GM12878 (cell line): ENCODE measurements at regions not wholly inside any gene's neighbourhood (a gene's known extent, or its start where the extent isn't known, plus 50 kb on each side); places are given as distances from the start of the nearest gene placed in this dataset.

ENCODE experiments used
- BHLHE40 ChIP-seq, 2 experiments: fragments of 450-650 bp in 1 of 2; IDR thresholded peaks; 2 replicates each; pipeline ENCODE4 v1.6.1; 2011 to 2017; ENCODE audit warnings: low read depth in 2 of 2, borderline replicate concordance in 1 of 2, improper control_type of control experiment in 1 of 2, low read length in 1 of 2, mild to moderate bottlenecking in 1 of 2
- CHD4 ChIP-seq: fragments of 200-600 bp; sonication (generic); IDR thresholded peaks from 2 replicates; pipeline ENCODE4 v1.6.1; 2016; ENCODE audit warnings: mild to moderate bottlenecking
- CTCF ChIP-seq, 3 experiments: IDR thresholded peaks in 2 of 3; conservative IDR thresholded peaks in 1 of 3; 2 replicates each; pipeline ENCODE4 v1.5.1; 2011; ENCODE audit warnings: low read depth in 3 of 3, low read length in 3 of 3, mild to moderate bottlenecking in 3 of 3, control low read depth in 2 of 3, moderate library complexity in 2 of 3, inconsistent platforms in 1 of 3, mixed read lengths in 1 of 3; ENCODE audit not compliant: control insufficient read depth in 2 of 3, insufficient read depth in 1 of 3; ENCODE audit errors: extremely low read depth in 1 of 3
- GATAD2B ChIP-seq: fragments of 450-650 bp; conservative IDR thresholded peaks from 2 replicates; pipeline ENCODE4 v1.6.1; 2017; ENCODE audit warnings: low read depth, mild to moderate bottlenecking, moderate library complexity
- MTA3 ChIP-seq: IDR thresholded peaks from 2 replicates; pipeline ENCODE4 v1.6.1; 2012; ENCODE audit warnings: low read length, inconsistent platforms, borderline replicate concordance
- RAD21 ChIP-seq: IDR thresholded peaks from 2 replicates; pipeline ENCODE4 v1.6.1; 2011; ENCODE audit warnings: mild to moderate bottlenecking, low read depth, low read length, moderate library complexity; ENCODE audit not compliant: insufficient read depth
- RBBP5 ChIP-seq: fragments of 200-600 bp; sonication (generic); conservative IDR thresholded peaks from 2 replicates; pipeline ENCODE4 v1.6.1; 2016
- USF2 ChIP-seq: IDR thresholded peaks from 2 replicates; pipeline ENCODE4 v1.6.1; 2011; ENCODE audit warnings: low read depth, low read length, improper control_type of control experiment, borderline replicate concordance
- TF ChIP-seq, protein P1 (sequence below): fragments of 450-650 bp; IDR thresholded peaks from 2 replicates; pipeline ENCODE4 v1.6.1; 2017; ENCODE audit warnings: mild to moderate bottlenecking
- TF ChIP-seq, protein P2 (sequence below): IDR thresholded peaks from 2 replicates; pipeline ENCODE4 v1.6.1; 2012; ENCODE audit warnings: low read length, inconsistent platforms
- TF ChIP-seq, protein P3 (sequence below): fragments of 150-350 bp; IDR thresholded peaks from 2 replicates; pipeline ENCODE4 v1.6.1; 2014; ENCODE audit warnings: mild to moderate bottlenecking, low read depth, low read length
- TF ChIP-seq, protein P4 (sequence below): IDR thresholded peaks from 2 replicates; pipeline ENCODE4 v1.6.1; 2011; ENCODE audit warnings: mild to moderate bottlenecking, low read depth, low read length, moderate library complexity; ENCODE audit not compliant: insufficient replicate concordance

GRCh38 chr4:122034619-122035018, 82.8 kb upstream of the TRPC3 start:
- TF ChIP-seq RBBP5 (no peak), RAD21 (no peak), CTCF (IDR thresholded peaks at IDR 0.05 in 2 of 3, conservative IDR thresholded peaks at IDR 0.05 in 1 of 3; ENCODE audit: control insufficient read depth in 2 of 3, extremely low read depth in 1 of 3, insufficient read depth in 1 of 3, low read depth in 3 of 3, low read length in 3 of 3) (no peak), CHD4 (no peak), BHLHE40 (IDR thresholded peaks at IDR 0.05; ENCODE audit: borderline replicate concordance in 1 of 2, low read depth in 2 of 2, low read length in 1 of 2) (no peak), USF2 (no peak), GATAD2B (no peak), MTA3 (no peak)
- TF ChIP-seq, protein P1, sequence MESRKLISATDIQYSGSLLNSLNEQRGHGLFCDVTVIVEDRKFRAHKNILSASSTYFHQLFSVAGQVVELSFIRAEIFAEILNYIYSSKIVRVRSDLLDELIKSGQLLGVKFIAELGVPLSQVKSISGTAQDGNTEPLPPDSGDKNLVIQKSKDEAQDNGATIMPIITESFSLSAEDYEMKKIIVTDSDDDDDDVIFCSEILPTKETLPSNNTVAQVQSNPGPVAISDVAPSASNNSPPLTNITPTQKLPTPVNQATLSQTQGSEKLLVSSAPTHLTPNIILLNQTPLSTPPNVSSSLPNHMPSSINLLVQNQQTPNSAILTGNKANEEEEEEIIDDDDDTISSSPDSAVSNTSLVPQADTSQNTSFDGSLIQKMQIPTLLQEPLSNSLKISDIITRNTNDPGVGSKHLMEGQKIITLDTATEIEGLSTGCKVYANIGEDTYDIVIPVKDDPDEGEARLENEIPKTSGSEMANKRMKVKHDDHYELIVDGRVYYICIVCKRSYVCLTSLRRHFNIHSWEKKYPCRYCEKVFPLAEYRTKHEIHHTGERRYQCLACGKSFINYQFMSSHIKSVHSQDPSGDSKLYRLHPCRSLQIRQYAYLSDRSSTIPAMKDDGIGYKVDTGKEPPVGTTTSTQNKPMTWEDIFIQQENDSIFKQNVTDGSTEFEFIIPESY = no peak
- TF ChIP-seq, protein P2, sequence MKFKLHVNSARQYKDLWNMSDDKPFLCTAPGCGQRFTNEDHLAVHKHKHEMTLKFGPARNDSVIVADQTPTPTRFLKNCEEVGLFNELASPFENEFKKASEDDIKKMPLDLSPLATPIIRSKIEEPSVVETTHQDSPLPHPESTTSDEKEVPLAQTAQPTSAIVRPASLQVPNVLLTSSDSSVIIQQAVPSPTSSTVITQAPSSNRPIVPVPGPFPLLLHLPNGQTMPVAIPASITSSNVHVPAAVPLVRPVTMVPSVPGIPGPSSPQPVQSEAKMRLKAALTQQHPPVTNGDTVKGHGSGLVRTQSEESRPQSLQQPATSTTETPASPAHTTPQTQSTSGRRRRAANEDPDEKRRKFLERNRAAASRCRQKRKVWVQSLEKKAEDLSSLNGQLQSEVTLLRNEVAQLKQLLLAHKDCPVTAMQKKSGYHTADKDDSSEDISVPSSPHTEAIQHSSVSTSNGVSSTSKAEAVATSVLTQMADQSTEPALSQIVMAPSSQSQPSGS = no peak
- TF ChIP-seq, protein P3, sequence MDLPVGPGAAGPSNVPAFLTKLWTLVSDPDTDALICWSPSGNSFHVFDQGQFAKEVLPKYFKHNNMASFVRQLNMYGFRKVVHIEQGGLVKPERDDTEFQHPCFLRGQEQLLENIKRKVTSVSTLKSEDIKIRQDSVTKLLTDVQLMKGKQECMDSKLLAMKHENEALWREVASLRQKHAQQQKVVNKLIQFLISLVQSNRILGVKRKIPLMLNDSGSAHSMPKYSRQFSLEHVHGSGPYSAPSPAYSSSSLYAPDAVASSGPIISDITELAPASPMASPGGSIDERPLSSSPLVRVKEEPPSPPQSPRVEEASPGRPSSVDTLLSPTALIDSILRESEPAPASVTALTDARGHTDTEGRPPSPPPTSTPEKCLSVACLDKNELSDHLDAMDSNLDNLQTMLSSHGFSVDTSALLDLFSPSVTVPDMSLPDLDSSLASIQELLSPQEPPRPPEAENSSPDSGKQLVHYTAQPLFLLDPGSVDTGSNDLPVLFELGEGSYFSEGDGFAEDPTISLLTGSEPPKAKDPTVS = no peak
- TF ChIP-seq, protein P4, sequence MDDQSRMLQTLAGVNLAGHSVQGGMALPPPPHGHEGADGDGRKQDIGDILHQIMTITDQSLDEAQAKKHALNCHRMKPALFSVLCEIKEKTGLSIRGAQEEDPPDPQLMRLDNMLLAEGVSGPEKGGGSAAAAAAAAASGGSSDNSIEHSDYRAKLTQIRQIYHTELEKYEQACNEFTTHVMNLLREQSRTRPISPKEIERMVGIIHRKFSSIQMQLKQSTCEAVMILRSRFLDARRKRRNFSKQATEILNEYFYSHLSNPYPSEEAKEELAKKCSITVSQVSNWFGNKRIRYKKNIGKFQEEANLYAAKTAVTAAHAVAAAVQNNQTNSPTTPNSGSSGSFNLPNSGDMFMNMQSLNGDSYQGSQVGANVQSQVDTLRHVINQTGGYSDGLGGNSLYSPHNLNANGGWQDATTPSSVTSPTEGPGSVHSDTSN = no peak
